Erythroblast (primary cell): ENCODE measurements at regions not wholly inside any gene's neighbourhood (a gene's known extent, or its start where the extent isn't known, plus 50 kb on each side); places are given as distances from the start of the nearest gene placed in this dataset.

Source experiments
- DNase-seq, 2 experiments: peaks; one replicate each; lab custom pipeline; 2025; lab: John Stamatoyannopoulos, UW
- GATA1 ChIP-seq: IDR thresholded peaks from 2 replicates; pipeline ENCODE4 v1.6.1; 2011; ENCODE audit warnings: low read depth, mild to moderate bottlenecking, control low read depth, low read length, moderate library complexity
- POLR2A ChIP-seq: IDR thresholded peaks from 2 replicates; pipeline ENCODE4 v1.6.1; 2011; ENCODE audit warnings: mild to moderate bottlenecking, low read length

GRCh38 chr16:17780181-17780580 lies 309.4 kb upstream of the XYLT1 start:
- no peak for TF ChIP-seq GATA1
- DNase-seq, result no peak

- no peak for TF ChIP-seq POLR2A
- DNase-seq, result no peak
Measured at GRCh38 chr16:17777408-17777863, 306.7 kb upstream of the XYLT1 start.

GRCh38 chr16:17776888-17777287 lies 306.1 kb upstream of the XYLT1 start:
- DNase-seq, result no peak
- no peak for TF ChIP-seq POLR2A
- TF ChIP-seq GATA1, result no peak

GRCh38 chr16:17776465-17776864 lies 305.7 kb upstream of the XYLT1 start:
- no peak for DNase-seq
- TF ChIP-seq POLR2A, result no peak
- no peak for TF ChIP-seq GATA1

- no peak for DNase-seq
- TF ChIP-seq POLR2A, result no peak
- no peak for TF ChIP-seq GATA1
Measured at GRCh38 chr16:17775061-17775460, 304.3 kb upstream of the XYLT1 start.

- TF ChIP-seq GATA1, result no peak
- TF ChIP-seq POLR2A, result no peak
- no peak for DNase-seq
Measured at GRCh38 chr16:17773698-17774101, 302.9 kb upstream of the XYLT1 start.

GRCh38 chr16:17770104-17770503 lies 299.3 kb upstream of the XYLT1 start:
- TF ChIP-seq POLR2A (no peak), GATA1 (no peak)
- no peak for DNase-seq

- DNase-seq, result no peak
- no peak for TF ChIP-seq POLR2A
- no peak for TF ChIP-seq GATA1
Measured at GRCh38 chr16:17769065-17769464, 298.3 kb upstream of the XYLT1 start.

- TF ChIP-seq POLR2A, result no peak
- no peak for TF ChIP-seq GATA1
- DNase-seq, result no peak
Measured at GRCh38 chr16:17768257-17768656, 297.5 kb upstream of the XYLT1 start.

- no peak for TF ChIP-seq GATA1
- TF ChIP-seq POLR2A, result no peak
- no peak for DNase-seq
Measured at GRCh38 chr16:17766012-17766411, 295.3 kb upstream of the XYLT1 start.

GRCh38 chr16:17759451-17760390 lies 289.0 kb upstream of the XYLT1 start:
- DNase-seq, result no peak
- TF ChIP-seq POLR2A (no peak), GATA1 (no peak)

- TF ChIP-seq POLR2A, result no peak
- TF ChIP-seq GATA1, result no peak
- no peak for DNase-seq
Measured at GRCh38 chr16:17757808-17758207, 287.0 kb upstream of the XYLT1 start.

- TF ChIP-seq GATA1 (no peak), POLR2A (no peak)
- no peak for DNase-seq
Measured at GRCh38 chr16:17755158-17755557, 284.4 kb upstream of the XYLT1 start.

GRCh38 chr16:17753434-17753833 lies 282.7 kb upstream of the XYLT1 start:
- no peak for TF ChIP-seq POLR2A
- TF ChIP-seq GATA1, result no peak
- no peak for DNase-seq

GRCh38 chr16:17749706-17750105 lies 278.9 kb upstream of the XYLT1 start:
- TF ChIP-seq POLR2A (no peak), GATA1 (no peak)
- no peak for DNase-seq
